Fibroblast of lung (primary cell): ENCODE measurements at regions not wholly inside any gene's neighbourhood (a gene's known extent, or its start where the extent isn't known, plus 50 kb on each side); places are given as distances from the start of the nearest gene placed in this dataset.

ENCODE experiments used
- EZH2 ChIP-seq: IDR thresholded peaks from 2 replicates; pipeline ENCODE4 v1.5.1; 2012; ENCODE audit warnings: low read length, control low read depth, mild to moderate bottlenecking; ENCODE audit errors: missing control alignments
- TF ChIP-seq, protein P1 (sequence below), 2 donors: IDR thresholded peaks in 1 of 2; conservative IDR thresholded peaks in 1 of 2; 1 replicate in 1 of 2; 2 replicates in 1 of 2; pipeline ENCODE4 v1.5.1; 2011 to 2012; ENCODE audit warnings: low read length in 2 of 2, control low read depth in 1 of 2, inconsistent platforms in 1 of 2, low read depth in 1 of 2, mild to moderate bottlenecking in 1 of 2

DNA sequence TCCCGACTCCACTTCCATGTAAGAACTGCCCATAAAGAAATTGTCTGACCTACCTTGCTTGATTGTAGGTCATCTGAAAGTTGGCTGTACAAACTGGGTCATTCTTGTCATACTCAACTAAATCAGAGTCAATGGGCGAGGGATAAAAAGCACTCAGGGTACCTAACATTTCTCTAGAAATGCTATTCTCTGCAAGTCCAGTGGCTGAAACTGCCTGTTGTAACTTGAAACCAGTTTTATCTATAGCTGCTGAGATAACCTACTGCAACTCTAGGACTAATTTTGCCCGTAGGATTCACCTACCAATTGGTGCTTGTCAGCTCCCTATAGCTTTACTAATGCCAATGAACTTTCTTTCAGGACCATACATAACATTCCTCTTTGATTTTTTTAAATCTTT lies 100.1 kb upstream of the GRIN2A start:
- TF ChIP-seq, protein P1, sequence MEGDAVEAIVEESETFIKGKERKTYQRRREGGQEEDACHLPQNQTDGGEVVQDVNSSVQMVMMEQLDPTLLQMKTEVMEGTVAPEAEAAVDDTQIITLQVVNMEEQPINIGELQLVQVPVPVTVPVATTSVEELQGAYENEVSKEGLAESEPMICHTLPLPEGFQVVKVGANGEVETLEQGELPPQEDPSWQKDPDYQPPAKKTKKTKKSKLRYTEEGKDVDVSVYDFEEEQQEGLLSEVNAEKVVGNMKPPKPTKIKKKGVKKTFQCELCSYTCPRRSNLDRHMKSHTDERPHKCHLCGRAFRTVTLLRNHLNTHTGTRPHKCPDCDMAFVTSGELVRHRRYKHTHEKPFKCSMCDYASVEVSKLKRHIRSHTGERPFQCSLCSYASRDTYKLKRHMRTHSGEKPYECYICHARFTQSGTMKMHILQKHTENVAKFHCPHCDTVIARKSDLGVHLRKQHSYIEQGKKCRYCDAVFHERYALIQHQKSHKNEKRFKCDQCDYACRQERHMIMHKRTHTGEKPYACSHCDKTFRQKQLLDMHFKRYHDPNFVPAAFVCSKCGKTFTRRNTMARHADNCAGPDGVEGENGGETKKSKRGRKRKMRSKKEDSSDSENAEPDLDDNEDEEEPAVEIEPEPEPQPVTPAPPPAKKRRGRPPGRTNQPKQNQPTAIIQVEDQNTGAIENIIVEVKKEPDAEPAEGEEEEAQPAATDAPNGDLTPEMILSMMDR (conservative IDR thresholded peaks at IDR 0.05 in 1 of 2, IDR thresholded peaks at IDR 0.05 in 1 of 2; ENCODE audit: low read depth in 1 of 2, low read length in 2 of 2): no peak
- TF ChIP-seq EZH2: no peak
